GM20000 (cell line): ENCODE measurements at regions not wholly inside any gene's neighbourhood (a gene's known extent, or its start where the extent isn't known, plus 50 kb on each side); places are given as distances from the start of the nearest gene placed in this dataset.

Source experiments
- DNase-seq: peaks from one replicate; pipeline ENCODE4 v3.0.0; 2012; ENCODE audit warnings: low spot score
- TF ChIP-seq, protein P1 (sequence below): IDR thresholded peaks from 2 replicates; pipeline ENCODE4 v1.5.1; 2012; ENCODE audit warnings: mild to moderate bottlenecking, control low read depth; ENCODE audit errors: extremely low read depth, missing control alignments

DNA sequence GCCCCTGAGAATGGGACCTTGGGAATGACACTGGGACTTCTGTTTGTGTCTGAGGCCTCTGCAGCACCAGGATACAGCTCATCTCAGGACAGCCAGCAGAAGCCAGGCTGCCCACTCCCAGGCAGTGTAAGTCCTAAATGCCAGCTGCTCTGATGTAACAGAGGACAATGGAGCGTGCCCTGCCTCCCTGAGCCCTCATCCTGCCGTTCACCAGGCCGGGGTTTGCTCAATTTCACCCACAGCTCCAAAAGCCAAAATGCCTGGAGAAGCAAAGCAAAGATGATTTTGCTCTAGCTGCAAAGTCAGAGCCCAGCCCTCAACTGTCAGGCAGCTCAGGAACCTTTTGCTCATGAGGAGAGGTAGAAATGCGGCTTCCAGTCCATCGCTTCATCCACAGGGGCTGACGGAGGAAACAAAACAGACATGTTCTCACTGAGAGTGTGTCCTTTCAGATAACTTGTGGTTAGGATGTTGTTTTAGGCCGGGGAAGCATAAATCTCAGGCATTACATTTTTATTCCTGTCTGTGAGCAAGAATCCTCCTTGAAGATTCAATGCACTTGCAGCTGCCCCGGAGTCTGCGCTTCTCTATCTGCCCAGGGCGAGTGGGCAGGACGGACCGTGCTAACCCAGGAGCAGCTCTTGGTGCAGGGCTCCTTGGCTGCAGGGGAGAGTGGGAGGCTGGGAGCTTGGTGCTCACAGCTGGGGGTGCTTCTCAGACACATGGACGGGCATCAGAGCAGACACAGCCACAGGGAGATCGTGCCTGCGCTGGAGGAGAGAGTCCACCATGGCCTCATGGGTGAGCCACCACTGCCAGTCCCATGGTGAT, 83.2 kb upstream of the CHST15 start:
- TF ChIP-seq, protein P1, sequence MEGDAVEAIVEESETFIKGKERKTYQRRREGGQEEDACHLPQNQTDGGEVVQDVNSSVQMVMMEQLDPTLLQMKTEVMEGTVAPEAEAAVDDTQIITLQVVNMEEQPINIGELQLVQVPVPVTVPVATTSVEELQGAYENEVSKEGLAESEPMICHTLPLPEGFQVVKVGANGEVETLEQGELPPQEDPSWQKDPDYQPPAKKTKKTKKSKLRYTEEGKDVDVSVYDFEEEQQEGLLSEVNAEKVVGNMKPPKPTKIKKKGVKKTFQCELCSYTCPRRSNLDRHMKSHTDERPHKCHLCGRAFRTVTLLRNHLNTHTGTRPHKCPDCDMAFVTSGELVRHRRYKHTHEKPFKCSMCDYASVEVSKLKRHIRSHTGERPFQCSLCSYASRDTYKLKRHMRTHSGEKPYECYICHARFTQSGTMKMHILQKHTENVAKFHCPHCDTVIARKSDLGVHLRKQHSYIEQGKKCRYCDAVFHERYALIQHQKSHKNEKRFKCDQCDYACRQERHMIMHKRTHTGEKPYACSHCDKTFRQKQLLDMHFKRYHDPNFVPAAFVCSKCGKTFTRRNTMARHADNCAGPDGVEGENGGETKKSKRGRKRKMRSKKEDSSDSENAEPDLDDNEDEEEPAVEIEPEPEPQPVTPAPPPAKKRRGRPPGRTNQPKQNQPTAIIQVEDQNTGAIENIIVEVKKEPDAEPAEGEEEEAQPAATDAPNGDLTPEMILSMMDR: no peak
- no peak for DNase-seq

DNA sequence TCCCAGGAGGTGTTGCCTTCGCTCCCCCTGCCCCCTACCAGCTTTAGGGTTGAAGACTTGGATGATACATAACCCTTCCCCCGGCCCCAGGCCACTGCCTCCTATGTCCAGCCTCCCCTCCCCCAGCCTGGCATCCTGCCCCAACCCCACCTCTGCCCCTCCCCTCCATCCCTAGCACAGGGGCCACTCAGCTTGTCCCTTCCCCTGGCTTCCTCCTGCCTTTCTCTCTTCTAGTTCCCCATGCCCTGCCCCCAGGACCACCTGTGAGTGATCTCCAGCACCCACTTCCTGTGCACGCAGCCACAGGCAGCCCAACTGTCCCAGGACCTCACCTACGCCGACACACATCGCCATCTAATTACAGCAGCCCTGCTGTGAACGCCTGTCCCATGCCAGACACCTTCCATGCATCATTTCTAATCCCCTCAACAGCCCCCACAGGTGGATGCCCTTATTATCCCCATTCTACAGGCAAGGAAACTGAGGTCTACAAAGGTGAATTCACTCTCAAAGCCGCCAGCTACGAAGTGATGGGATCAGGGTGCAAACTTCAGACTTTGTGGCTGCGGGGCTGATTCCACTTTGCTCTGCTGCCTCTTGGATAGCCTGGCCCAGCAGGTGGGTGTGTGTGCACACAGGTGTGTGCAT, 82.4 kb upstream of the CHST15 start:
- TF ChIP-seq, protein P1: no peak
- DNase-seq: no peak

DNA sequence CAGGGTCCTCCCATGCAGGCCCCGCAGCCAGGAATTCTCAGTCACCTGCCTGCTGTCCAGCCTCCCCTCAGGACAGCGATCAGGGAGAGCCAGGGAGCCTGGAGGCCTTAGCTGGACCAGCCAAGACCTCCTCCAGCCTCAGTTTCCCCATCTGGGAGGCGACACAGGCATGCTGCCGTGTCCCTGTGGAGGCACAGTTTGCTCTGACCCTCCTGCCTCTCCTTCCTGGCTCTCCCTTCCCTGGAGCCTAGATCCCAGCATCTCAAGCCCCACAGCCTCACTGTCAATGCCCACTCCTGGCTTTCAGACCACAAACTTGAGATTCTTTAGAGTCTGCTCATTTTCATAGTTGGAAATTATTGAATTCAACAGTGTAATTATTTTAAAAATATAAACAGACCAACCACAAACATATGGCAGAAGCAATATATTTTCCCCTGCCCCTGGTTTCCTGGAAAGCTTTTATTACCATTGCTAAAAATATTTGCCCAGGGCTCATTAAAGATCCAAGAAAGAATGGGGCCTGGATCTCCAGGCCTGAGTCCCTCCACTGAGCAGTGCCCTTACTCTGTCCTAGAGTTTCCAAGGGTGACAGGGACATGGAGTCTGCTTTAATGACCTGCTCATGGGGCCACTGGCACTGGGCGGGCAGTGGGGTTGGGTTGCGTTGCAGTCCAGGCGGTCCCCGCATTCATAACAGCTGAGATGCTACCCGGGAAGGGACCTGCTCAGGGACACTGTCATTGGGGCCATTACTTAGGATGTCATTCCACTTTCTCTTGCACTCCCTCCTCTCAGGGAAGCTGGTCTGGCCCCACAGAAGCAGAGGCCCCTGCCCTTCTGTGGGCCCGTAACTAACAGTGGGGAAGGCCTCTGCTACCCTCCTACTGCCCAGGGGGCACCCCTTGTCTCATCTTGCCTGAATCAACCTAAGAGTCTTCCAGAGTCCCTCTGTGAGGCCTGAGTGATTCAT, 81.6 kb upstream of the CHST15 start:
- TF ChIP-seq, protein P1: no peak
- no peak for DNase-seq

DNA sequence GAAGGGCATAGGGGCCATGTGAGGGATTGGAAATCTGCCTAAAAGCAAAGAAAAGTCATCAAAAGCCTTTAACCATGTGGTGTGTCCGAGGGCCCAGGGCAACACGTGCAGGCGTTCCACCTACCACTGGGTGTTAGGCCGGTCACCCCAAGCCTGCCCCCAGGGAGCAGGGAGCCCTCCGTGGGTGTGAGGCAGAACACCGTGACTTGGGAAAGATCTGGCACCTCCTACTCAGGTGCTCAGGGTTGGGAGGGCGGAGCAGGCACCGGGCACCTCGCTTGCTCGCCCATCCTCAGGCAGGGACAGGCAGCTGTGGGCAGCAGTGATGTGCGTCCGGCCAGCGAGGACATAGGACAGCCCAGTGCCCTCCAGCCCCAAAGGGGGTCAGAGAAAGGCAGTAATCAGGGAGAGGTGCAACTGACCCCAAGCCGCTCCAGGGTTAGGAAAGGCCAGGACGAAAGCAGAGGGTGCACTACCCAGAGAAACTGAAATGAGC, 80.7 kb upstream of the CHST15 start:
- TF ChIP-seq, protein P1: no peak
- DNase-seq: no peak

DNA sequence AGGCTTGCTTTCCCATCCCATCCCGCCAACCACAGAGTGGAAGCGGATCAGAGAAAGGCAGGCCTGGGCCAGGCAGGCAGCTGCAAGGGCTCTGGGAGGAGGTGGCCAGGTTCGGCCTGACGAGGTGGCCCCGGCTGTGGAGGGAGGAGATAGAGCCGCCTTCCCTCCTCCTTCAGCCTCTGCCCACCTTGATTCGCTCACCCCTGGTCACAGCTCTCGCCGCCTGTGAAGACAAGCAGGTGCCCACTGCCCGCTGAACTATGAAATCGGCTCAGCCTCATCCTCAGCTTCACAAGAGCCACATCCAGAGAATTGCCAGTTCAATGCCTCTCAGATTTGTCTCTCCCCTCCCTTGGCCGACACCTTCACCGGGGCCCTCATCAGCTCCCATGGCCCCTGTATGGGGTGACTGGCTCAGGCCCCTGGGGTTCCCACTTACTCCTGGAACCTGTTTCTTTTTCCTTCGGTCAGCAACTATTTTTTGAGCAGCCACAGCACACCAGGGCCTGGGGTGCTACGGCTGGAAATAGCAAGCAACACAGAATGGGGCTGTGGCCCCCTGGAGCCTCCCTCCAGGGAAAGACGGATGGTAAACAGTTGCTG, 80.0 kb upstream of the CHST15 start:
- DNase-seq: no peak
- TF ChIP-seq, protein P1: no peak

DNA sequence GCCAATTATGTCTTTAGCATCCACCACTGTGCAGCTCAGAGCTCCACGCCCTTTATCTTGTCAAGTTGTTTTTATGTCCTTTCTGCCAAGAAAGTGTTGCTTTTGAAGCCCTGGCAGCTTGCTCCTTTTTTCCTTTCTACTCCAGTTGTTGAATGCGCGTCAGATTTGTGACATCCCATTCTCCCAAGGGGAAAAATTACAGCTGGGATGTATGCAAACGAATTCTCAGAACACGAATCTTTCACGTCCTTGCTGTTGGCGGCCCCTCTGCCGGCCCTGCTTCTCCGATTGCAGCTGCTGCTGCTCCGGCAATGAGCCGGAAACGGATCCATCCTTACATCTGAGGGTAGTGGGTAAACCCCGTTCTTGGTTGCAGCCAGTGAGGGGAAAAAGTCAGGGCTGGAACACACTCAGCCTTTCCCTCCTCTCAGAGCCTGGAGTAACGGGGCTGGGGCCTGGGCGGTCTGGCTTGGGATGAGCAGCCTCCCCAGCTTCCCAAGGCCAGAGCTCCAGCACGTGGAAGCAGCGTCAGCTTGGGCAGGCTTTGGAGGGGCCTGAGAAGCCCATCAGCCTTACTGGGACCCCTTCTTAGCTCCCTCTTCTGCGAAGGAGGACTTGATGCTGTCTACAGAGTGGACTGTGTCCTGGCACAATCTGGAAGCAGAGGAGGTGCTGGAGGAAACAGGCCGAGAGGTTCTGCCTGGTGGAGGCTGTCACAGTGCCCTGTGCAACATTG, 79.0 kb upstream of the CHST15 start:
- TF ChIP-seq, protein P1: no peak
- DNase-seq: no peak
